ENCODE measurements at regions not wholly inside any gene's neighbourhood (a gene's known extent, or its start where the extent isn't known, plus 50 kb on each side); places are given as distances from the start of the nearest gene placed in this dataset.

GRCh38 chr2:892892-893291 is 57.8 kb upstream of the SNTG2 start:
- TF ChIP-seq, protein P1, sequence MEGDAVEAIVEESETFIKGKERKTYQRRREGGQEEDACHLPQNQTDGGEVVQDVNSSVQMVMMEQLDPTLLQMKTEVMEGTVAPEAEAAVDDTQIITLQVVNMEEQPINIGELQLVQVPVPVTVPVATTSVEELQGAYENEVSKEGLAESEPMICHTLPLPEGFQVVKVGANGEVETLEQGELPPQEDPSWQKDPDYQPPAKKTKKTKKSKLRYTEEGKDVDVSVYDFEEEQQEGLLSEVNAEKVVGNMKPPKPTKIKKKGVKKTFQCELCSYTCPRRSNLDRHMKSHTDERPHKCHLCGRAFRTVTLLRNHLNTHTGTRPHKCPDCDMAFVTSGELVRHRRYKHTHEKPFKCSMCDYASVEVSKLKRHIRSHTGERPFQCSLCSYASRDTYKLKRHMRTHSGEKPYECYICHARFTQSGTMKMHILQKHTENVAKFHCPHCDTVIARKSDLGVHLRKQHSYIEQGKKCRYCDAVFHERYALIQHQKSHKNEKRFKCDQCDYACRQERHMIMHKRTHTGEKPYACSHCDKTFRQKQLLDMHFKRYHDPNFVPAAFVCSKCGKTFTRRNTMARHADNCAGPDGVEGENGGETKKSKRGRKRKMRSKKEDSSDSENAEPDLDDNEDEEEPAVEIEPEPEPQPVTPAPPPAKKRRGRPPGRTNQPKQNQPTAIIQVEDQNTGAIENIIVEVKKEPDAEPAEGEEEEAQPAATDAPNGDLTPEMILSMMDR (conservative IDR thresholded peaks at IDR 0.05; ENCODE audit: low read depth in 2 of 2): no peak
- TF ChIP-seq POLR2AphosphoS5 (IDR thresholded peaks at IDR 0.05; ENCODE audit: low read depth): no peak
- no peak for TF ChIP-seq CREB1 (CRISPR knock-in tag; IDR thresholded peaks at IDR 0.05; ENCODE audit: low read depth)
- TF ChIP-seq EZH2 (IDR thresholded peaks at IDR 0.05; ENCODE audit: low read depth, unreplicated experiment): no peak
- TF ChIP-seq REST (IDR thresholded peaks at IDR 0.05; ENCODE audit: unreplicated experiment): no peak
- no peak for TF ChIP-seq EZH2phosphoT487 (IDR thresholded peaks at IDR 0.05; ENCODE audit: unreplicated experiment)

All from GM23338 (cell line).